GM12865 (cell line): ENCODE measurements at regions not wholly inside any gene's neighbourhood (a gene's known extent, or its start where the extent isn't known, plus 50 kb on each side); places are given as distances from the start of the nearest gene placed in this dataset.

Experiments
- DNase-seq: peaks from one replicate; pipeline ENCODE4 v3.0.0; 2010; ENCODE audit warnings: low read depth
- H3K4me3 ChIP-seq: 2 replicates; pipeline ENCODE4 v1.5.1; 2011; ENCODE audit warnings: mild to moderate bottlenecking, low read depth, low read length, control low read depth
- CTCF ChIP-seq: IDR thresholded peaks from 2 replicates; pipeline ENCODE4 v1.5.1; 2011; ENCODE audit warnings: low read length, control low read depth, low read depth, inconsistent platforms; ENCODE audit not compliant: insufficient read depth; ENCODE audit errors: missing control alignments

GRCh38 chr5:171706736-171707441, 78.7 kb upstream of the SMIM23 start:
- no peak for TF ChIP-seq CTCF
- DNase-seq: no peak
- H3K4me3 ChIP-seq: no peak overlapping the region

- TF ChIP-seq CTCF: no peak
- no peak for DNase-seq
- H3K4me3 ChIP-seq: no peak overlapping the region
Measured at GRCh38 chr5:171707442-171707792, 78.2 kb upstream of the SMIM23 start.

GRCh38 chr5:171709930-171710329, 75.7 kb upstream of the SMIM23 start:
- TF ChIP-seq CTCF: no peak
- DNase-seq: no peak
- no peak overlapping the region for H3K4me3 ChIP-seq

- H3K4me3 ChIP-seq: no peak overlapping the region
- no peak for DNase-seq
- TF ChIP-seq CTCF: no peak
Measured at GRCh38 chr5:171710451-171711024, 75.1 kb upstream of the SMIM23 start.

GRCh38 chr5:171711571-171711970, 74.0 kb upstream of the SMIM23 start:
- H3K4me3 ChIP-seq: no peak overlapping the region
- TF ChIP-seq CTCF: no peak
- no peak for DNase-seq

- no peak for DNase-seq
- no peak for TF ChIP-seq CTCF
- H3K4me3 ChIP-seq: no peak overlapping the region
Measured at GRCh38 chr5:171712616-171713015, 73.0 kb upstream of the SMIM23 start.

- H3K4me3 ChIP-seq: no peak overlapping the region
- DNase-seq: no peak
- no peak for TF ChIP-seq CTCF
Measured at GRCh38 chr5:171713152-171713551, 72.5 kb upstream of the SMIM23 start.
